HL-60 (cell line): ENCODE measurements at regions not wholly inside any gene's neighbourhood (a gene's known extent, or its start where the extent isn't known, plus 50 kb on each side); places are given as distances from the start of the nearest gene placed in this dataset.
"Not testable (repeated sequence)": the region's sequence is repeated elsewhere in the genome, so short reads cannot be mapped to it uniquely, and the experiment has no call there.

Source experiments
- CTCF ChIP-seq: IDR thresholded peaks from one replicate; pipeline ENCODE4 v1.5.1; 2011; ENCODE audit warnings: low read length, control low read depth, inconsistent platforms; ENCODE audit not compliant: insufficient read depth
- GABPA ChIP-seq: IDR thresholded peaks from 2 replicates; pipeline ENCODE4 v1.6.1; 2012; ENCODE audit warnings: low read depth
- POLR2AphosphoS5 ChIP-seq: IDR thresholded peaks from 2 replicates; pipeline ENCODE4 v1.6.1; 2012; ENCODE audit warnings: low read depth
- REST ChIP-seq: IDR thresholded peaks from 2 replicates; pipeline ENCODE4 v1.6.1; 2012; ENCODE audit warnings: low read depth; ENCODE audit not compliant: insufficient replicate concordance
- SPI1 ChIP-seq: IDR thresholded peaks from 2 replicates; pipeline ENCODE4 v1.6.1; 2012; ENCODE audit warnings: low read depth, mild to moderate bottlenecking, borderline replicate concordance

GRCh38 chr16:29132444-29132843, 147.6 kb downstream of the LAT start:
- not testable (repeated sequence) for TF ChIP-seq CTCF, REST, POLR2AphosphoS5, GABPA, SPI1
